ENCODE measurements at regions not wholly inside any gene's neighbourhood (a gene's known extent, or its start where the extent isn't known, plus 50 kb on each side); places are given as distances from the start of the nearest gene placed in this dataset.

- TF ChIP-seq, protein P1, sequence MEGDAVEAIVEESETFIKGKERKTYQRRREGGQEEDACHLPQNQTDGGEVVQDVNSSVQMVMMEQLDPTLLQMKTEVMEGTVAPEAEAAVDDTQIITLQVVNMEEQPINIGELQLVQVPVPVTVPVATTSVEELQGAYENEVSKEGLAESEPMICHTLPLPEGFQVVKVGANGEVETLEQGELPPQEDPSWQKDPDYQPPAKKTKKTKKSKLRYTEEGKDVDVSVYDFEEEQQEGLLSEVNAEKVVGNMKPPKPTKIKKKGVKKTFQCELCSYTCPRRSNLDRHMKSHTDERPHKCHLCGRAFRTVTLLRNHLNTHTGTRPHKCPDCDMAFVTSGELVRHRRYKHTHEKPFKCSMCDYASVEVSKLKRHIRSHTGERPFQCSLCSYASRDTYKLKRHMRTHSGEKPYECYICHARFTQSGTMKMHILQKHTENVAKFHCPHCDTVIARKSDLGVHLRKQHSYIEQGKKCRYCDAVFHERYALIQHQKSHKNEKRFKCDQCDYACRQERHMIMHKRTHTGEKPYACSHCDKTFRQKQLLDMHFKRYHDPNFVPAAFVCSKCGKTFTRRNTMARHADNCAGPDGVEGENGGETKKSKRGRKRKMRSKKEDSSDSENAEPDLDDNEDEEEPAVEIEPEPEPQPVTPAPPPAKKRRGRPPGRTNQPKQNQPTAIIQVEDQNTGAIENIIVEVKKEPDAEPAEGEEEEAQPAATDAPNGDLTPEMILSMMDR (optimal IDR thresholded peaks at IDR 0.05 in 1 of 3, IDR thresholded peaks at IDR 0.05 in 1 of 3, conservative IDR thresholded peaks at IDR 0.05 in 1 of 3; ENCODE audit: extremely low read depth in 1 of 3, insufficient read depth in 2 of 3, low read length in 3 of 3) = no peak
- TF ChIP-seq EZH2 (IDR thresholded peaks at IDR 0.05; ENCODE audit: low read length) = no peak
These were observed 1677.0 kb upstream of the LRRTM1 start for GRCh38 chr2:81981585-81981984.
